OCI-M2 (cell line): ENCODE measurements at regions not wholly inside any gene's neighbourhood (a gene's known extent, or its start where the extent isn't known, plus 50 kb on each side); places are given as distances from the start of the nearest gene placed in this dataset.

Experiments used
- DNase-seq: peaks from one replicate; lab custom pipeline; 2025; ENCODE audit not compliant: unreplicated experiment; lab: John Stamatoyannopoulos, UW

GRCh38 chr12:89023936-89024335 is 328.4 kb downstream of the DUSP6 start:
- DNase-seq = no peak

DNA sequence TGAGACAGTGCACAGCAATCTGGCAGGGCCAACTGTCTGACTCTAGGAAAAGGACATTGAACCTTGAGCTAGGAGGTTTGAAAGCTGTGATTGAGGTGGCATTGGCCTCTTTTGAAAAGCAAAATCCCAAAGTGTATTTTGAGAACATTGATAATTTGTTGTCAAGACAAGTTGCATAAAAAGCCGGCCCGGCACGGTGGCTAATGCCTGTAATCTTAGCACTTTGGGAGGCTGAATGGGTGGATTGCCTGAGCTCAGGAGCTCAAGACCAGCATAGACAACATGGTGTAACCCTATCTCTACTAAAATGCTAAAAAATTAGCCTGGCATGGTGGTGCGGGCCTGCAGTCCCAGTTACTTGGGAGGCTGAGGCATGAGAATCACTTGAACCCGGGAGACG is 331.6 kb downstream of the DUSP6 start:
- no peak for DNase-seq

DNA sequence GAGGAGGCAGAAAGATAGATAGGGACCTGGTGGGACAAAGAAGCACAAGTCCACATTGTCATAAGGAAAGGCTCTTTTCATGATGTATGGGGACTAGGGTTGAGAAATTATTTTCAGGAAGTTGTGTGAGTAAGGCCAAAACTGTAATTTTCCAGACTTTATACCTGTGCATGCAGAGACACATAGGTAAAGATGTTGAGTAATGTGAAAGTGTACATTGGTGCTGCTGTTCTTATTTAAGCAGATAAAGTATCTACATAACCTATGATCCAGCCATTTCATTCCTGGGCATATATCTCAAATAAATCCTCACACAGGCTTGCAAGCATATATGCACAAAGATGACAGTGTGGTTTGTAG is 332.2 kb downstream of the DUSP6 start:
- DNase-seq = no peak

- DNase-seq = peak; percentile 39
These were observed 332.7 kb downstream of the DUSP6 start for GRCh38 chr12:89019439-89020120.

DNA sequence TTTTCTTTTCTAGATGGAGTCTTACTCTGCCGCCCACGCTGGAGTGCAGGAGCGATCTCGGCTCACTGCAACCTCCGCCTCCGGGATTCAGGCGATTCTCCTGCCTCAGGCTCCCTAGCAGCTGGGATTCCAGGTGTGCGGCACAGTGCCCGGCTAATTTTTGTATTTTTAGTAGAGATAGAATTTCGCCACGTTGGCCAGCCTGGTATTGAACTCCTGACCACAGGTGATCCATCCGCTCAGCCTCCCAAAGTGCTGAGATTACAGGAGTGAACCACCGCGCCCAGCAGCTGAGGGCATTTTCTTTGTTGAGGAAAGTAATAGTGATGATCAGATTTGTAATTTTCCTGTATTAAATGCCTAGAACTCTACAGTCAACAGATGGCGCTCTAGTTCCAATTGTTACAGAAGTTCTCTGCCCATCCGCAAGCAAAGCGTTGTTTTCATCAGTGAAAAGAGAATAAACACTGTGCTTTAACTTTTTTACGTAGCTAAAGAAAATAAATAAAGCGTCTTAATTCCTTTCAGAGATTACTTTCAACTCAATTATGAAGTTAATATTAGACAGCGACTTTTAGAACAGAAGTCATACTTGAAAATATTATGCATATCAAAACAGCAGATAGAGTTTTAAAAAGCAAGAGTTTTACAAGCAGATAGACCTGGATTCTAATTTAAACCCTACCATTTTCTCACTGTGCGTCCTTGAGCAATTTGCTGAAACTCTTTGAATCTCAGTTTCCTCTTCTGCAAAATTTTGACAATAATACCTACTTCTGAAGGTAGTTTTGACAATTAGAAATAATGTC is 335.1 kb downstream of the DUSP6 start:
- no peak for DNase-seq

- DNase-seq = no peak
These were observed 336.9 kb downstream of the DUSP6 start for GRCh38 chr12:89015419-89015818.

DNA sequence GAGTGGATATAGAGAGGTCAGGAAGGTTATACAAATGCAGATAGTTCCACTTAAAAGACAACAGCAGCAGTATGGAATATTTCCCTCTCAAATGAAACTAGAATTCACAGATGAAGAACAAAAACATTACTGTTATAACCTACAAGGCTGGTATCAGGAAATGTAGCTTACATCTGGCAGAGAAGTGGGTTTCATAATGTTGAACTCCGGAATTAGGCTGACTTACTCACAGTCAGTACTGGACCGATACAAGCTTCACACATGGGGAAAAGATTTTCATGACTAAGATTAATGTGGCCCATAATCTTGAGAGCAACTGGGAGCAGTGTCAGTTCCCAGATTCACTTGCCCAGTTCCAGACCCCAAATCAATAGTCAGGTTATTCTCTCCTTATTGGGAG is 353.9 kb downstream of the DUSP6 start:
- DNase-seq = no peak

GRCh38 chr12:88996200-88996788 is 356.0 kb downstream of the DUSP6 start:
- DNase-seq = no peak

DNA sequence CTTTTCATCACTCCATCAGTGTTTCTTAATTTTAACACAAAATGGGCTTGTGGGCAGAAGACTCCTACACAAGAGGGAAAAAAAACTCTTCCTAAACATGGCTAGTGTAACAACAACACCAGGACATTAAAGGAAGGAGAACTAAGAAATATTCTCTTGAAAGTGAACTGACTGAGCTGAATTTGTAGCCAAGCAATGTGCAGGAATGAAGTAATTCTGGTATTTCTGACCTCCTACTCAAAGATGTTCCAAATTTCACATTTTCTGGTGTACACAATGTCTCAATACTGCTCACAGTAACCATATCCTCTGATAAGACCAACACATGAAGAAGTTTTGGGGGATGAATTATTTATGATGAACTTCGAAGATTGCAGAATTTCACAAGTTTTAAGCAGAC is 357.3 kb downstream of the DUSP6 start:
- no peak for DNase-seq

- no peak for DNase-seq
These were observed 357.8 kb downstream of the DUSP6 start for GRCh38 chr12:88994537-88994936.

- DNase-seq = no peak
These were observed 358.6 kb downstream of the DUSP6 start for GRCh38 chr12:88993651-88994050.

- no peak for DNase-seq
These were observed 366.2 kb downstream of the DUSP6 start for GRCh38 chr12:88986056-88986455.

- no peak for DNase-seq
These were observed 366.7 kb downstream of the DUSP6 start for GRCh38 chr12:88985631-88986030.

DNA sequence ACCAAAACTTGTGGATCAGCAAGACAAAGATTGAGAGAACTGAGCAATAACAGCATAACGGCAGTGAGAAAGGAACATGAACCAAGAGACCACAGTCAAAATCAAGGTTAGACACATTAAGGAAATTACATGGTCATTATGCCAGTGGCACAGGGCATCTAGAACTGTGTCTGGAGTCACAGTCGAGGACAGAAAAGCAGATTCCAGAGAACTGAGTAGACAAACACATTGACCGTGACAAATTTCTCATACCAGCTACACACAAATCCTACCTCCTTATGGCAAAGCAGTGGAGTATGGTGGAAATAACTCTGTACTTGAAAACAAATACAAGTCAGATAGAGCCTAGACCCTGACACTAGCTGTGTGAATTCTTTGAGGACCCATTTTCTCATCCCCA is 367.3 kb downstream of the DUSP6 start:
- no peak for DNase-seq

DNA sequence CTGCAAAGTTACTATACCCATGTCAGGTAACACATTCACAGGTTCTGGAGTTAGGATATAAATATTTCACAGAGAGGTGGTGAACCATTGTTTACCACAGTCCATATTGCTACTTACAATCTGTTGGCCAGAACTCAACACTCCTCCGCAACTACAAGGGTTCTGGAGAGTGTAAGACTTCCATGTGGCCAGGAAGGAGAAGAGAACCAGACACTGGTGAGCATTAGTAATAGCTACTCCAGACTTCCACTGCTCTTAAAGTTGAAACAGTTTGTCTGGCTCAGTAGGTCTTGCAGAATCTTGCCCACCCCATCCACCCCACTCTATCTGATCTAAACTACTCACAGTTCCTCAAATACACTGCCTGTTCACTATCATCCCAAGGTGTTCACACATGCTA is 369.6 kb downstream of the DUSP6 start:
- no peak for DNase-seq

GRCh38 chr12:88977115-88977514 is 375.2 kb downstream of the DUSP6 start:
- DNase-seq = no peak

- no peak for DNase-seq
These were observed 378.3 kb downstream of the DUSP6 start for GRCh38 chr12:88973998-88974397.

DNA sequence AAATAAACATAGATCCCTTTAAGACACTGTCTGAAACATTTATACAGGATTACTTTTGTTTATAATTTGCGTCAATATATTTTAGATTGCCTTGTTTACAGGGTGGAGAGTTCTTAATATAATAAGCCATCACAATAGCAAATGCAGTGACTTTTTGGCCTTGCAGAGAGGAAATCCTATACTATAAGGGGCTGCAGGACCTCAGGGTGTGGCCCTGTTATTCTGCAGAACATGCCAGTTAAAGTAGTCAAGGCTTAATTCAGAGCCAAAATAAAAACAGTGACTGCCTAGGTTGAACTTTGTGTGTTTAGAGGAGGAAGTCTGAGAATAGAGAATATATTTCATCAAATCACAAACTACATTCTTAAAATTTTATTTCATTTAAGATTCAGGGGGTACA is 381.6 kb downstream of the DUSP6 start:
- DNase-seq = no peak

DNA sequence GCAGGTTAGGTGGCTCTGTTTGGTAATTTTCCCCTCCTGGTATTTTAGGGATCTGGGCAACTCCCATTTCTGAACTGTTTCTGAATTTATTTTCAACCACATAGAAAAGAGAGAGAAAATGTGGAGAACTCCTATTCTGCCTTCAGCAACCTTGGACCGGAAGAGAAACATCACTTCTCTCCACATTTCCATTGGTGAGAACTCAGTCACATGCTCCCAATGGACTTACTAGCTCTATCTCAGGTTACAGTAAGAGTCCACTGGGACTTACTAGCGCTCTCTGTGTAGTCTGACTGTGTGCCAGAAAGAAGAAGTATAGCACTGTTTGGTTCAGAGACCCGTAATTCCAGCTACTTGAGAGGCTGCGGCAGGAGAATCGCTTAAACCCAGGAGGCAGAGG is 383.2 kb downstream of the DUSP6 start:
- no peak for DNase-seq

DNA sequence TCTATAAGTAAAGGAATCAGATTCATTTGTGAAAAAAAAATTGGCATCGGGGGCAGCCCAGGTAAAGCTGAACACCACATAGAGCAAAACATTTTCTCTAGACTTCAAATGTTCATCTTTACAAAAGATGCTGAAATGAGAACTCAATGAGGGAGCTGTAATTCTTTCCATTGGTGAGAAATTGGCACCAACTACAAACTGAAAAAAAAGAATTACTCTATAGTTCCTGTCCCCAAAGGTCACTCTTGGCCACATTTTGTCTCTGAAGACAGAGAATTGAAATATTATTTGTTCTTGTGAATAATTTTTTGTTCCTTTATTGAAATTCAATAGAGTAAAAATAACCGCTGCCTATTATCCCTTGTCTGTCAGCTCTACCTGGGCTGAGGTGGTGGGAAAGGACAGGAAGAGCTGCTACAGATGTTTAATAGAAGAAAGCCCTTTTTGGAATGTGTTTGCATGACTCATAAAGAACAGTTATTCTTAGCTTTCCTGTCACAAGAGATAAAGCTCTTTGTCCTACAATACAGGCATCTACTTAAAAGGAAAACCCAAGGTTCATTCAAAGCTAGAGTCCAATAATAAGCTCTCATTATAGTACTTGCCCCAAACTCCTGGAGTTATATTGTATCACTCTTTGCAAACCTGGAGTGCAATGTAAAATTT is 380.1 kb upstream of the KITLG start:
- no peak for DNase-seq

- no peak for DNase-seq
These were observed 378.7 kb upstream of the KITLG start for GRCh38 chr12:88958946-88959345.

- DNase-seq = no peak
These were observed 377.9 kb upstream of the KITLG start for GRCh38 chr12:88958153-88958552.
